ENCODE measurements at regions not wholly inside any gene's neighbourhood (a gene's known extent, or its start where the extent isn't known, plus 50 kb on each side); places are given as distances from the start of the nearest gene placed in this dataset.

DNA sequence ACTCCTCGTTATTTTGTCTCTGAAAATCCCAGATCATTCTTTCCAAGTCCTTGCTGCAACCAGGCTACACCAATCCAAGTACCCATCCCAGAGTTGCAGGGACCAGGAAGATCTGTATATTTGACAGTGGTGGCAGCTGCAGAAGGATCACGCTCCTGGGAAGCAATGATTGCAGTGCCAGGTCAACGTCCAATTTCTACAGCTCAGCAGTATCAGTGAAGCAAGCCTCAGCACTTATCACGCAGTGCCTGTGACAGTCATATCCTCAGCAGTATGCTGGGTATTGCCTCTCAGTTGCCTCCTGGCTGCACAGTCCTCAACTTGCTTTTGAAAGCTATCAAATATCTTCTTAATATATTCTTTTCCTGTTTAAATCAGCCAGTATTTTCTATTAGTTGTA, 66.7 kb downstream of the BARHL2 start:
- no peak for DNase-seq

DNA sequence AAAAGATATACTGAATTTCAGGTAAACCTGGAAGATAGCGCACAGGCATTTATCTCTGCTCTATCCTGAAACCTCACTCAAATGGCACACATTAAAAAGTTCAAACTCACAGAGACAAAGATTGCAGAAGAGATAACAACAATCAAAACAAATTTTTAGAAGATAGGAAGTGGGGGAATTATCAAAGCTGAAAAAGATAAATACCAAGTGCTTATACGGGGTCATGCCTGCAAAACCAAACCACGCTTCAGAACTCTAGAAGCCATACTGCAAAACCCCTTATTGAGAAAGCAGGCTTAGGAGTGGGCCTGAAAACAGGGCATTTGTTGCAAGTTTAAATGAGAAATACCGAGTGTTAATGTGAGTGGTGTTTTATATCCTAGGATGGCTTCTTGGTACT, 76.8 kb downstream of the BARHL2 start:
- no peak for DNase-seq

DNA sequence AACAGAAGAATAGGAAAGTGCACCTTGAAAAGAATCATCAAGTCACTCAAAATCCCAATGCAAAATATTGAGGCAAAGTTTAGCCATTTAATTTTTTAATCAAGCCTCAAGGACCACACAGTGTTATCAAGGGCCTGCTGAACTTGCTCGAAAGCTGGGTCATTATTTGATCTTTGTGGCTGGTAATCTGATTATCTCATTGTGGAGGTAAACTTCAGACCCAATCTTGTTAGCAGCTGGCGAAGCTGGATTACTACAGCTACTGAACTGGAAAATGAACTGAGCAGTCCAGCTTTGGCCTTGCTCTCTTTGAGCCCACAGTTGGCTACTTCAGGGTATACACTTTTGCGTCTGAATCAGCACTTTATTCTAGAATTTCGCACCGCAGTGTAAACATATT, 94.4 kb downstream of the BARHL2 start:
- DNase-seq = no peak

DNA sequence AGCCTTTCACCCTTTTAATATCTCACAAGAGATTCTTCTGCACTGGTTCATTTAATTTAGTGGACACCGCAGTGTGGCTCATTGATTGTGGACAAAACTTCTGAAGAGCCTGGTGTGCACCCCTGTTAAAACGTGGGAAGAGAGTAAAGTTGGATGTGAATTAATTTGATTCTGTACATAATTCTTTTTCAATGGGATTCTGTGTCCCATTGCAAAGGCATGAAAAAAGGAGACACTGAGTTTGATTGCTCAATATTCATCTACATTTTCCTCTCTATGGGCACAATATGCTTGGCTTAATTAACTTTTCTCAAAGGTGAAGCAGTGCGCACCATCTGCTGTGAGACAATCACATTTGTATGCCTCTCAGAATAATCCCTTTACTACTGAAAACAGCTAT, 95.1 kb downstream of the BARHL2 start:
- no peak for DNase-seq

DNA sequence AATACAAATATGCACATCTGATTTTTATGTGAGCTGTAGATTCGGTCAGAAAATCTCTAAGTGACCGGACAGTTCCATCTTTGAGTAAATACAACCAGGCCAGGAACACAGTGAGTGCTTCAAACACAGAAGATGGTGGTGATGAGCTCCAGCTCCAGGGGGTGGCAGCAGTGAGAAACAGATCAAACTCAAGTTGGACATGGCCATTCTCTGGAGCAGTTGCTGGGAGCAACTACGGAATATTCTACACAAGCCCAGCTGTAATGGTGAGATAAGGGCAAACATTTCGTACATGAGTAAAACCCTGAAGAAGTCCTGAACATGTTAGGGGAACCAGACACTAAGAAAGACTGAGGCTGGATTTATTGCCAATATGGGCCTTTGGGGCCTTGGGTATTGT, 100.7 kb downstream of the BARHL2 start:
- DNase-seq = no peak

DNA sequence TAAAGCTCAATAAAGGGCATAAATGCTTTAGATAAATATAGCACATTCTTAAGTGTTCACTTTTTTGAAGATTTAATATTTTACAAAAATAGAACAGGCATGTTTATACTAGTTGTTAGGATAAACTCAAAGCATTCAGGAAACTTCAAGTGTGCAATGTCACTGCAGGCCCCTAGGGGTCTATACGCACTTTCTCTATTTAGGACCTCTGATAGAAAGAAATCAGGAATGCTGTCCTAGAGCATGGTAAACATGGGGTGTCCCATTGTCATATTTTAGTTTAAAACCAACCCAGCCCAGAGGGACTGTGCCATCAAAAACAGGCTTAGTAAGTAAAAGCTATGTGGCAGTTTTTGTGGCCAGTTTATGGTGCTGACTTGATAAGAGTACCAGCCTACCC, 102.2 kb downstream of the BARHL2 start:
- DNase-seq = no peak

DNA sequence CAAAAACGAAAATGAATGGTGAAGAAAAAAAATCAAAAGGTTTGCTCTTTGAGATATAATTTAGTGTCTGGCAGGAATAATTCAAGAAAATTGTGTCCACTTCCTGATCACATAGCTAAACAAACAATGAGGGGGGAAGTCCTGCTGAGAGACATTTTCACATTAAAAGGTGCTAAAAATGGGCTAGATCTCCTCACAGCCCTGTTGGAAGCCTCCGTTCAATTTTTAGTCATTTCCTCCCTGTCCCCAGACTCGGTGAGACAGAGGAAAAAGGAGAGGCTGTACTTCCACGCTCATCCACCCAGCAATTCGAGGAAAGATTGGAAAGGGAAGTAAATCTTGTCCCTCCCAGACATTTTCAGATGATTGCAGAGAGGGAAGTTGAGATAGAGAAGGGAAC, 103.7 kb downstream of the BARHL2 start:
- DNase-seq = no peak

DNA sequence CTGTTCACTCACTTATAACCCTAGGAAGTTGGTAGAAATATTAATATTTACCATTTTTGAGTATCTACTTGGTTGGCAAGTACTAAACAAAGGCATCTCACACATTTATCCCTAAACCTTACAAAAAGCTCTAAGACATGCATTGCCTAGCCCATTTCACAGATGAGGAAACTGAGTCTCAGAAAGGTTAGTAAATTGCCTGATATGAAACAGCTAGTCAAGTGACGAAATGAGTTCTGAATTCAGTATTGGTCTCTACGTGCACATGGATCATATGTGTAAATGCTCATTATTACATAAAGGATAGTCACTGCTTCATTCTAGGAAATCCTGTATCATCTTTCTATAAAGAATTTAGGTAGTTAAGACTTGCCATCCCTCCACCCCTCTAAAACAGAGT, 105.1 kb downstream of the BARHL2 start:
- DNase-seq = no peak

DNA sequence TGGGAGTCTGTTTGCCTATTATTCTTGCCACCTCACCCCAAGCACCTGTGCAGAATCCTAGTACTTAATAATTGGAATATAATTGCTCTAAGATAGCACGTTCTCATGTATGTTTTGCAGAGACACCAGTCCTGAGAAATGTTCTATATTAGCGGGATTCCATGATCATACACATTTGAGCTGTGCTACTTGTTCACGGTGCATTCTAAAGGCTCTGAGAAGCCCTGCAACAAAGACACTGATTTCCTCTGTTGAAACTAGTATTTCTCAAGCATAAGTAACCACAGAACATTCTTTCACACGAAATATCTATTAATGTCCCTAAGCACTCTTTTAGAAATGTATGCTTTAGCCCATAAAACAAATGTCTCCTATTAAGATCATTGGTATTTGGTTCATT, 109.4 kb downstream of the BARHL2 start:
- DNase-seq = no peak

DNA sequence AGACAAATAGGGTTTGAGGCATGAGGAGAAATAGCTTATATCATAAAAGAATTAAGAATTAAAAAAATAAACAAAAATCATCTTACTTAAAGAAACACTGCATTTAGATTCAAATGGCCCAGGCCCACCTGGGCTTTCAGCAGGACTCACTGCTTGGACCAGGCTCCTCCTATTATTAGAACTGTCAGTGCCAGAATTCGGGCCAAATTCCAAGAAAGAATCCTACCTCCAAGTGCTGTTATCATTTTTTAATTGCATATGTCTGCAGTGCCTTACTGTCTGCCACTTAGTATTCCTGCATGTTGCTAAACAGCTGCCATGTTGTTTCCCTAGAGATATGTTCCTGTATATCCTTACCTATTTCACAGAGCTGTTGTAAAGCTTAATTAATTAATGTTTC, 112.0 kb downstream of the BARHL2 start:
- DNase-seq = no peak

DNA sequence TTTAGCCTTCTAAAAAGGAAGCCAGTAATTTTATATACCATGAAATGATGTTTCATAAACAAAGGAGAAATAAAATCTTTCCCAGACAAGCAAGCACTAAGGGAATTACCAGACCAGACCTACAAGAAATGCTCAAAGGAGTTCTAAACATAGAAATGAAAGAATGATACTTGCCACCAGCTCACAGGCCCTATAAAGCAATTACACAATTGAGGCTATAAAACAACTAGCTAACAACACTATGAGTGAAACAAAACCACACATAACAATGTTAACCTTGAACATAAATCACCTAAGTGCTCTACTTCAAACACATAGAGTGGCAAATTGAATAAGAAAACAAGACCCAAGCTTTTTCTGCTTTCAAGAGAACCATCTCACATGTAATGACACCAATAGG, 123.8 kb downstream of the BARHL2 start:
- DNase-seq = no peak

DNA sequence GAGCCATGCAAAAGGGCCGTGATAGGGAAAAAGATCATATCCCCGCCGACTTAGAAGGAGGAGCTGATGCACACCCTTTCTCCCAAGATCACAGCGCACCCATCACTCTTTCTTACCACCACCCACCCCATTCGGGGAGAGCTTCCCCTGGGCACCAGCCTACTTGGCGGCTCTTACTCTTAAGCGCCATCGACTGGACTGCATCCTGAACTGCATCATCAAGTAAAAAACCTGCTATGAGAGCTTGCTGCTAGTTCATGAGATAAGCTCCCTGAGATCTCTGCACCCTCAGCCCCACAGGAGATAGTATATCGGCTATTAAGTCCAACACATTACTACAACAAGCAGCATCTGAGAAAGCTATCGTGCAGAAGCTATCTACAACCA, 125.1 kb downstream of the BARHL2 start:
- DNase-seq = no peak

DNA sequence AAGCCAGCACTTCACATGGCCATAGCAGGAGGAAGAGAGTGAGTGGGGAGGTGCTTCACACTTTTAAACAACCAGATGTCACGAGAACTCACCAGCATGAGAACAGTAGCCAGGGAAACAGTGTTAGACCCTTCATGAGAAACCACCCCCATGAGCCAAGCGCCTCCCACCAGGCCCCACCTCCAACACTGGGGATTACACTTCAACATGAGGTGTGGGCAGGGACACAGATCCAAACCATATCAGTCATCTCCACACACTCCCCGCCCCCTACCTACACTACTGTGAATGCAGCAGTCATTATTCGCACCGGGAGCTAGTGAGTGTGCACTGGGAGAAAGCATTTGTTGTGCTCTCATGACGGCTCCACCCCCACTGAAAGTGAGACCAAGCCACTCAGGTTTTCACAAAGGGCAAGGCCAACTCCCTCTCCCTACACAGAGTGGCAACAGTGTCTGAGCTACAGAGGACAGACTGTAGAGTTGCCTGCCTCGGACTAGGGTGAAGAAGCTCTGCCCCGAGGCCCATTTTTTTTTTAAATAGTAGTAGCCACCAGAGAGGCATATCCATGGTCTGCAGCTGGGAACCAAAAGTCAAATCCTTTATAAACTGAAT, 125.6 kb downstream of the BARHL2 start:
- DNase-seq = no peak

DNA sequence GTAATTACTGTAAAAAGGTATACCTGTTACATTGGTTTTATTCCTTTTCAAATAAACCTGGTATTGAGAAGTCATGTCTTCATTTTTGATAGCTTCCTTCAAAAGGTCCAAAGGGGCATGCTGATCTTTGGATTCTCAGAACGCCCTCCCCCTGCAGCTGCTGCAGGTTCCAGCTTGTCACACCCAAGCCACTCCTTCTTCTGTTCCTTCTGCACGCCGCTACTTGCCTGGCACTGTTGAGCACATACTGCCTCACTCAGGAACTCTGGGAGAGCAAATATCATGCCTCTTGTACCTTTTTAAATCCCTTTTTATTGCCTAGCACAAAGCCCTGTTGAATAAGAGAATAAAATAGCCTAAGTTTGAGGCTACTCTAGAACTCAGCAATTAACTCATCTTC, 136.9 kb downstream of the BARHL2 start:
- no peak for DNase-seq

DNA sequence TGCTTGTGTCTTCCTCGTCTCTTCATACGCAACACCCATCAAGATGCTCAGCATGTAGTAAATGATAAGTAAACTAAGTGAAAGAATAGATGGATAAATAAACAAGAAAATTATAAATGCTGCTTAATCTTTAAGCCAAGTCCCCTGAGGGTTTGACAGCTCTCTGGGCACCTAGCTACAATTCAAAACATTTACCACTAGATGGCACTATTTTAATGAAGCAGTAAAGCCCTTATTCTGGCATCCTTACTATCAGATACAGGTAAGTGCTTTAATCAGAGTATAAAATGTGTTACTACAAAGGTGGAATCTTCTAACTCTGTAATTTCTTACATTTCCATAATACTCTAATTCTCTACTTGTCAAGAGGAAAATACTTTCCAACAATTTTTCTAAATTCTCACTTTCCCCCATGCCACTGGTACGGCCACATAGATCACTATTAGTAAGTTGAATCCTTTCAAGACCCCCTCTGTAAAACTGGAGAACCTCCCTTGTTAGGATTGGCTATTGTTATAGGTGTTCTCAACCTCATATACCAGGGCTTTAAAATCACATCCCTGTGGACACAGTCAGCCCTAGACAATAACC, 137.8 kb downstream of the BARHL2 start:
- DNase-seq = no peak

DNA sequence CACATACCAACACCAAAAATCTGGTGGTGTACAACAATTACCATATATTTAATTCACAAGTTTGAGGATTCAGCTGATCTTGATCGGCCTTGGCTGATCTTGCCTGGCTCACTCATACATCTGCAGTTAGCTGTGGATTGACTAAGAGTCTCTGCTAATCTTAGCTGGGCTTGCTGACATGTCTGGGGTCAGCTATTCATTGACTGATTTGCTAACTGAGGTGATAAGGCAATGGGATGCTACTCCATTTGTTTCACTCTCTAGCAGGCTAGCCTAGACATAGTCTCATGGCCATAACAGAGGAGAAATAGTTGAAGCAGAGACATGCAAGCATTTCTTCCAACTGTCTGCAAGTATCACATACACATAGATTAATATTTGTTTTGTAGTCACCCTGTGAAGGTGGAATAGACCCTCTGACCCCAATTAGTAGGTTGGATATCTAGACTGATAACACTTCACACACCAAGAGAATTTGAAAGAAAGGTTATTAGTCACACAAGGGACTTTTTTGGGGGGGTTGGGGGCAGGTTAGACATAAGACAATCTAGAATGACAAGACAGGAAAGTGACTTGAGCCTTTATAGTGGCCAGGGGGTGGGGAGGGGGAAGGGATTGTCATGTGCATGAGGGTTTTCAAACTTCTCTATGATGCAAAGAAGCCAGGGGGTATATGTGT, 142.3 kb downstream of the BARHL2 start:
- no peak for DNase-seq

DNA sequence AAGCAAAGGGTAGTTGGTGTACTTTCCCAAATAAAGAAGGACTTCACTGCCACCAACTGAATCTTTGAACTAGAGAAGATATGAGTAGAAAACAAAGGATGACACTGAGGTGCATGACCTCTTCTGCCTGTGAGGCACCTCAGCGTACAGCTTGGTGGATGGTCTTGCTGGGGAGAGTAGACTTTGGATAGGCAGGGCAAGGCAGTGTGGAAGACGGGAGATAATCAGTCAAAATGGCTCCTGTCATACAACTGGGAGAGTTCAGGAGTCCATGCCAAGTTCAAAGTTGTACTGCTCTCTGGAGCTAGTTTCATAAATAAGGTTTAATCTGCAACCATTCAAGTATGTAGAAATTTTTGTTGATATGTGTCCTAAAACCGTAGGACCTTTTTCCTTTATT, 143.4 kb downstream of the BARHL2 start:
- no peak for DNase-seq

DNA sequence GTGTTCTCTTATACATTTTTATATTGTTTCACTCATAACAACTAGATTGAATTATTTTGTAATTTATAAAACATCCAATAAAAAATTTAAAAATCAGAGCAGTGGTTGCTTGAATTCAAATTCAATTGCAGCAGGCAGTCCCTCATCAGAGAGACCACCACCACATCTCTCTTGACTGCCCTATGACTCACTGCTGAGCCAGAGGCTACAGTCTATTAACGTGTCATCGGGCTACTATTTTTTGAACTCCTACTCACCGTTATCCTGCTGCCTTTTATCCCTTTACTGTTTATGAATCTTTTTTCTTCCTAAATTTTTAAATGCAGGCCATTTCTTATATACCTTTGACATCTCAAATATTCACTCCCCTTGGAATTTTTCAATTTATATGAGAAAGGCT, 144.7 kb downstream of the BARHL2 start:
- no peak for DNase-seq

DNA sequence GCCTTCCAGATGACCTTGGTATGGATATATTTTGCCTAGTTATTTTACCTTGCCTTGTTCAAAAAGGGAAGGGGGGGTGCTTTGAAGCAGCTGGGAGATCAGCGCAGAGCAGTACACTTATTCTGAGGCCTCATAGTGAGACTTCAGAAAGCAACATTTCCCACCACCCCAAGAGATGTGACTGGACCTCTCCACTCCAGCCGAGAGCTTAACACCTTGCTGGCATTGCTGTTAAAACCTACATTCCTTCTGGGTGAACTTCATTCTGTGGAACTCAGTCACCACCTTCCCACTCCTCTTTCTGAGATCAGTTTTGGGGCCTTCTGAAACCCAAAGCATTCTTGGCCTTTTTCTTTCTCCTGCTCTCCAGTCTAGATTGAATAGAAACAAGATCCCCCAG, 148.7 kb downstream of the BARHL2 start:
- DNase-seq = no peak

DNA sequence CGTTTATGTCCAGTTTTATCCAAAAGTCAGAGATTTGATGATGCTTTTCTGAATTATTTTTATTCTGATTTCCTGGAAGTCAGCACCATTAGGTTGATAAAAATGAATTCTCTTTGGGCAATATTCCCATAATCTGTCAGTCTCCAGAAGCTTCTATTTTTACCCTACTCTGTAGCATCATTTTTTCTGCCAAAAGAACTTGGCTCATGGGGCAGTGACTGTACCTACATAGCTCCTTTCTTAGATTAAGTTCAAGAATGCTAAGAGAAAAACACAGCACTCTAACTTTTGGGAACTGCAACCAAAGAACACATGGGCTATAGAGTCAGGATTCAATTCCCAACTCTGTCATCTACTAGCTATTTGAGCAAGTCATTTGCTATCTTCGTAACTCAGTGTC, 152.9 kb downstream of the BARHL2 start:
- no peak for DNase-seq

DNA sequence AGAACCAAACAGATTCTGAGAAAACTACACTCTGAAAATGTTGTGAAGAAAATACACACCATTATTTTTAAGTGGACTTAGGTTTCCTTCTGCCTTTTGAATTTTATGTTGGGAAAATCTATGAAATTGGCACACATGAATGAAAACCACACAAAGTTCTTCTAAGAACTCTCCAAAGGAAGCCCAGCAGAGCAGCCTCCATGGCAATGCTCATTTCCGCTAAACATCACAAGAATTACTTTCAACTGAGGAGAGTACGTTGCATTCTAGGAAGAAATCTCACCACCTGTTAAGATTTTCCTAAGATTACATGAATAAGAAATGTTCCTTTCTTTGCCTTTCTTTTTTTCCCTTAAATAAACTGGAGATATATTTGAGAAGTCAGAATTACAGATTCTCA, 154.2 kb downstream of the BARHL2 start:
- DNase-seq = no peak

DNA sequence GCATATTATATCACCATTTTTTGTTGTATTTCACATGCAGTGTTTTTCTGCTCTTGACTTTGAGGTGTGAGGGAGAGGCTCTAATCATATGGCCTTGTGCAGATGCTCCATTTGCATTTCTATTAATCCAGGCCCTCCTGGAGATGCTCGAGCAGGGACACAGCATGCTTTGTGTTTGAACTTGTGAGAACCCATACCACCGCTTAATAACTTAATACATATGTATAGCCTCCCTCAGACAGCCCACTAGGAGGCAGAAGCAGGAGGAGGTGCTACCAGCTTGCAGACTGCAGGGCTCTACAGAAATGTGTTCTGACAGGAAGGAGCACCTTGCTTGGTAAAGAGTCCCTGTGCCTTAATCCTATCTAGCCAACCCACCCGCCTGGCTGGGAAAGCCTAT, 155.2 kb downstream of the BARHL2 start:
- DNase-seq = no peak

DNA sequence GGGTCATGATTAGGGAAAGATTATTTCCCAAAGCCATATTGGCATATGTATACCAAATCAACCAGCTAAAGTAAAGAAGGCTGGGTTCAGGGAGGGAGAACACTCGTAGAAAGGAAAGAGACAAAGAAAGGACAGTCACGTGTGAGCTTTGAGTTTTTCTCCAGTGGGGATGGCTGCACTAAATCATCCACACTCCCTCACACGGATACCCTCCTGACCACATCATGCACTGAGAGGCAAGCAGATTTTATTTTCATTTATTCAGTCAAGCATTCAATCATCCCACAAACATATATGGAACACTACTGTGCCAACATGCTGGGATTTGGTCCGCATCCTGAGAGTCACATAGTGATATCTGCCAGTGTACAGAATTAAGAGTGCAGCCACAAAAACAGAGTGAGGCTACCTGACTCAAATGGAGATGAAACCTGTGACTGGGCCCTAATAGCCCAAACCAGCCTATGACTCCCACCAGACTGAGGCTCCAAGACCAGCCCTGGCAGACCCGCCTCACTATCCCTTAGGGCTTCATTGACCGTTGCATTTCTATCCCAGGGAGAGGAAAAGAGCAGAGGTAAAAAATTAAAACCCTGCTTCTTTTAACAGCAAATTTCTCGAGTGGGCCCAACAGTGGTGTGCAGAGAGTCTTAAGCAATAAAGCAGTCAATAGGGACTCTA, 155.9 kb downstream of the BARHL2 start:
- no peak for DNase-seq

DNA sequence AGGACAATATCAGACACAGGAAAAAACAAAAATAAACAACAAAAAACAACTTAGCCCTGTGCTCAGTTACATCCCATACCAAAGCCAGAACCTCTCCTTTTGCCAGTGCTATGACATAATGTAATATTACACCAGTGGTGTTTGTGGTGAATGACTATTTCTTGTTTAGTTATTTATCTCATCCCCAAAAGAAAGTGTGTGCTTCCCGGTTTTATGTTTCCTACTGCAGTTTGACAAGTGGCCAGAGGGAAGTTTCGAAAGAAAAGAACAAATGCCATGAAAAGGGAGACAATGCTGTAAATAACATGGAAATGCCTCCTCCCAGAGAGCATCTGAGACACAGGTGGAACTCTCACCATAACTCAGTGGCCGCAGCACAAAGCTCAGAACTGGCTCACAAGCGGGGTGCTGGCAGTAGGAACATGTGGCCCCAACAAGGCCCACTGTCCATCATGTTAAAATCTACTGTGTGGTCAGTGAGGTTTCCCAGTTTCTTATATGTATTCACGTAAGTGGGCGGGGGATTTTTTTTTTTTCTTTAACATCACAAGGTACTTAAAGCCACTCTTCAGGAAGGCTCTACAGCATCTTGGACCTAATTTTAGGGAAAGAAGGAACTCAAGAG, 158.2 kb downstream of the BARHL2 start:
- DNase-seq = no peak
